HL-60 (cell line): ENCODE measurements at regions not wholly inside any gene's neighbourhood (a gene's known extent, or its start where the extent isn't known, plus 50 kb on each side); places are given as distances from the start of the nearest gene placed in this dataset.
"Not testable (repeated sequence)": the region's sequence is repeated elsewhere in the genome, so short reads cannot be mapped to it uniquely, and the experiment has no call there.

Source experiments
- POLR2AphosphoS5 ChIP-seq: IDR thresholded peaks from 2 replicates; pipeline ENCODE4 v1.6.1; 2012; ENCODE audit warnings: low read depth
- TF ChIP-seq, protein P1 (sequence below): IDR thresholded peaks from one replicate; pipeline ENCODE4 v1.5.1; 2011; ENCODE audit warnings: low read length, control low read depth, inconsistent platforms; ENCODE audit not compliant: insufficient read depth
- TF ChIP-seq, protein P2 (sequence below): IDR thresholded peaks from 2 replicates; pipeline ENCODE4 v1.6.1; 2012; ENCODE audit warnings: low read depth; ENCODE audit not compliant: insufficient replicate concordance

DNA sequence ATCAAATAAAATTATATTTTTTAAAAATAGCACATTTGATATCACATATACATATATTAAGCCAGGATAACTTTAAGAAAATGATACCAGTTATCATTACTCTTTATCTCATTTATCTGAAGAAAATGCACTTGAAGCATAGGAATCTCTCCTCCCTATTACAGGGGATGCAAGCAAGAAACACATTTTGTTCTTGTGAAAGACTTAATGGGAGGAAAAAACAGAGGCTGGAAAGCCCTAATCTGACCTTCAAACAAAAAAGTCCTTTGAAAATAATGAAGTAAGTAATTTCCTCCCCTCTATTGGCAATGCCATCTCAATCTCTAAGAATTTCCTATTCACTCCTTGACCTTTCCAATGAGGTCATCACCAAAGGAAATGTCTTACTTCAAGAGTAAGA is 1012.6 kb upstream of the ADAMTS5 start:
- TF ChIP-seq, protein P1, sequence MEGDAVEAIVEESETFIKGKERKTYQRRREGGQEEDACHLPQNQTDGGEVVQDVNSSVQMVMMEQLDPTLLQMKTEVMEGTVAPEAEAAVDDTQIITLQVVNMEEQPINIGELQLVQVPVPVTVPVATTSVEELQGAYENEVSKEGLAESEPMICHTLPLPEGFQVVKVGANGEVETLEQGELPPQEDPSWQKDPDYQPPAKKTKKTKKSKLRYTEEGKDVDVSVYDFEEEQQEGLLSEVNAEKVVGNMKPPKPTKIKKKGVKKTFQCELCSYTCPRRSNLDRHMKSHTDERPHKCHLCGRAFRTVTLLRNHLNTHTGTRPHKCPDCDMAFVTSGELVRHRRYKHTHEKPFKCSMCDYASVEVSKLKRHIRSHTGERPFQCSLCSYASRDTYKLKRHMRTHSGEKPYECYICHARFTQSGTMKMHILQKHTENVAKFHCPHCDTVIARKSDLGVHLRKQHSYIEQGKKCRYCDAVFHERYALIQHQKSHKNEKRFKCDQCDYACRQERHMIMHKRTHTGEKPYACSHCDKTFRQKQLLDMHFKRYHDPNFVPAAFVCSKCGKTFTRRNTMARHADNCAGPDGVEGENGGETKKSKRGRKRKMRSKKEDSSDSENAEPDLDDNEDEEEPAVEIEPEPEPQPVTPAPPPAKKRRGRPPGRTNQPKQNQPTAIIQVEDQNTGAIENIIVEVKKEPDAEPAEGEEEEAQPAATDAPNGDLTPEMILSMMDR, result not testable (repeated sequence)
- TF ChIP-seq POLR2AphosphoS5, result not testable (repeated sequence)
- TF ChIP-seq, protein P2, sequence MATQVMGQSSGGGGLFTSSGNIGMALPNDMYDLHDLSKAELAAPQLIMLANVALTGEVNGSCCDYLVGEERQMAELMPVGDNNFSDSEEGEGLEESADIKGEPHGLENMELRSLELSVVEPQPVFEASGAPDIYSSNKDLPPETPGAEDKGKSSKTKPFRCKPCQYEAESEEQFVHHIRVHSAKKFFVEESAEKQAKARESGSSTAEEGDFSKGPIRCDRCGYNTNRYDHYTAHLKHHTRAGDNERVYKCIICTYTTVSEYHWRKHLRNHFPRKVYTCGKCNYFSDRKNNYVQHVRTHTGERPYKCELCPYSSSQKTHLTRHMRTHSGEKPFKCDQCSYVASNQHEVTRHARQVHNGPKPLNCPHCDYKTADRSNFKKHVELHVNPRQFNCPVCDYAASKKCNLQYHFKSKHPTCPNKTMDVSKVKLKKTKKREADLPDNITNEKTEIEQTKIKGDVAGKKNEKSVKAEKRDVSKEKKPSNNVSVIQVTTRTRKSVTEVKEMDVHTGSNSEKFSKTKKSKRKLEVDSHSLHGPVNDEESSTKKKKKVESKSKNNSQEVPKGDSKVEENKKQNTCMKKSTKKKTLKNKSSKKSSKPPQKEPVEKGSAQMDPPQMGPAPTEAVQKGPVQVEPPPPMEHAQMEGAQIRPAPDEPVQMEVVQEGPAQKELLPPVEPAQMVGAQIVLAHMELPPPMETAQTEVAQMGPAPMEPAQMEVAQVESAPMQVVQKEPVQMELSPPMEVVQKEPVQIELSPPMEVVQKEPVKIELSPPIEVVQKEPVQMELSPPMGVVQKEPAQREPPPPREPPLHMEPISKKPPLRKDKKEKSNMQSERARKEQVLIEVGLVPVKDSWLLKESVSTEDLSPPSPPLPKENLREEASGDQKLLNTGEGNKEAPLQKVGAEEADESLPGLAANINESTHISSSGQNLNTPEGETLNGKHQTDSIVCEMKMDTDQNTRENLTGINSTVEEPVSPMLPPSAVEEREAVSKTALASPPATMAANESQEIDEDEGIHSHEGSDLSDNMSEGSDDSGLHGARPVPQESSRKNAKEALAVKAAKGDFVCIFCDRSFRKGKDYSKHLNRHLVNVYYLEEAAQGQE, result not testable (repeated sequence)
